Stimulated activated memory B cell treated with anti-CD40 and anti-IgM and Interleukin-4, amounts not matched to agents 10 μg/mL and 1 μg/mL and 100 μg/mL, for 72 hours (primary cell): ENCODE measurements at regions not wholly inside any gene's neighbourhood (a gene's known extent, or its start where the extent isn't known, plus 50 kb on each side); places are given as distances from the start of the nearest gene placed in this dataset.
A peak's percentile ranks its signal among the peaks of the same experiment; 100 is the strongest.

Source experiments
- ATAC-seq: fragments of 150-1000 bp; cut with Tn5 transposase; 2 replicates; pipeline ENCODE4 v1.10.0; 2021
- H3K27ac Mint-ChIP-seq: one replicate; pipeline ENCODE4 v1.8.0; 2022; ENCODE audit warnings: mild to moderate bottlenecking, mixed read lengths
- H3K27me3 Mint-ChIP-seq: one replicate; pipeline ENCODE4 v1.8.0; 2022; ENCODE audit warnings: mixed read lengths
- H3K36me3 Mint-ChIP-seq: one replicate; pipeline ENCODE4 v1.8.0; 2022; ENCODE audit warnings: mixed read lengths
- H3K4me1 Mint-ChIP-seq: one replicate; pipeline ENCODE4 v1.8.0; 2022; ENCODE audit warnings: mixed read lengths
- H3K4me3 Mint-ChIP-seq: one replicate; pipeline ENCODE4 v1.8.0; 2022; ENCODE audit warnings: mild to moderate bottlenecking, moderate library complexity, mixed read lengths
- H3K9me3 Mint-ChIP-seq: one replicate; pipeline ENCODE4 v1.8.0; 2022; ENCODE audit warnings: mixed read lengths

DNA sequence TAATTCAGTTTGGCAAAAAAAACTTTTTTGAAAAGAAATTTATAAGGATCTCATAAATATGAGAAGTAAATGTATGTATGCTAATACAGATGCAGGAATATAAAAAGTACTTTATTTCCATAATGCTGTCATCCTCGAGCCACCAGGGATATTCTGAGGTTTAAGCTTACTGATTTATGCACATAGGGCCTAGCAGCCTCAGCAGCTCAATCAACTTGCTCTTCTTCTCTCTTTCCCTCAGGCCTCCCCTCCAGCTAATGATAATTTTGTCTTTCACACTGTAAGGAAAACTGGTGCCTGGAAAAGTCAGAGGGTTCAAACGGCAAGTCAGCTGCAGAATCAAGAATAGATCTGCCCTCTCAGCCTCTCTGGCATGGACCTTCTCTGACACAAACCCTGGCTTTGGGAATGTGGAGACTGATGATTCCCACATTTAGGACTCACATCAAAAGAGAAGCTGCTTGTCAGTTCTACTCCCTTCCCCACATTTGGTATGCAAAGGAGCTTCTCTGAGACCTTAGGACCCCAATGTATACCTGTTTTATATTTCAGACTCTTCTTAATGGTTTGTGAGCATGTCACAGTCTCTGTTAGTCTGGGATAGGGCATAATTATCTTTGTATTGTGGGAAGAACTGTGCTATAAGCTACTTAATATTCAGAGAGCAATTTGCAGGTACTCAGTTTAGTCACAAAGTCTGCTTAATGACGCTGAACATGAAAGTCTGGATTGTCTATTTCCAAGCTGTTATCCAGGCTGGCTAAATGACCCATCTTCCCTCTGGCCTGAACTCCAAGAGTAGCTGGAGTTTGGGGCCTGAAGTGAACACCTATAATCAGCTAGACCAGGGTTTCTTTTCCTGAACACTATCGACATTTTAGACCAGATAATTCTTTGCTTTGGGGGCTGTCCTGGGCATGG, 52.1 kb upstream of the DIPK1A start:
- no peak overlapping the region for H3K27ac Mint-ChIP-seq
- H3K9me3 Mint-ChIP-seq: no peaks in the 10 kb centered on the region
- no peak for ATAC-seq
- H3K4me1 Mint-ChIP-seq: peaks cover 9% of the 10 kb centered on the region
- H3K27me3 Mint-ChIP-seq: no peaks in the 10 kb centered on the region
- no peak overlapping the region for H3K4me3 Mint-ChIP-seq
- no peaks in the 10 kb centered on the region for H3K36me3 Mint-ChIP-seq

DNA sequence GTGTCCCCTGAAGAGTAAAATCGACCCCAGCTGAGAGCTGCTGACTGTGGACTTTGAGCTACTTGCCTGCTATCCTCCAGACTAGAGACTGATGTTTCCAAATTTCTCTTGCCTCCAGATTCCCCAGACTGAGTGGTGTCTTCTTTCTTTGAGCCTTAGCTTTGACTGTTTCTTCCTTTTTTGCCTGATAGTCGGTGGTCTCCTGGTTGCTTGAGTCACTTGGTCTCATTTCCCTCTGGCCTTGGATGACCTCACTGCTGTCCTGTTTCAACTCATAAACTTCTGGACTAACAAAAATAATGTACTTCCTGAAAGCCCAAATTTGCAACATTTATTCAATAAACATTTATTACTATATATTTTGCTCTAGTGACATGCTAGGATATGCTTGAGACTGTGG, 52.9 kb upstream of the DIPK1A start:
- no peak overlapping the region for H3K4me3 Mint-ChIP-seq
- H3K27ac Mint-ChIP-seq: no peak overlapping the region
- no peaks in the 10 kb centered on the region for H3K27me3 Mint-ChIP-seq
- H3K9me3 Mint-ChIP-seq: no peaks in the 10 kb centered on the region
- ATAC-seq: no peak
- H3K4me1 Mint-ChIP-seq: peaks cover 9% of the 10 kb centered on the region
- no peaks in the 10 kb centered on the region for H3K36me3 Mint-ChIP-seq

DNA sequence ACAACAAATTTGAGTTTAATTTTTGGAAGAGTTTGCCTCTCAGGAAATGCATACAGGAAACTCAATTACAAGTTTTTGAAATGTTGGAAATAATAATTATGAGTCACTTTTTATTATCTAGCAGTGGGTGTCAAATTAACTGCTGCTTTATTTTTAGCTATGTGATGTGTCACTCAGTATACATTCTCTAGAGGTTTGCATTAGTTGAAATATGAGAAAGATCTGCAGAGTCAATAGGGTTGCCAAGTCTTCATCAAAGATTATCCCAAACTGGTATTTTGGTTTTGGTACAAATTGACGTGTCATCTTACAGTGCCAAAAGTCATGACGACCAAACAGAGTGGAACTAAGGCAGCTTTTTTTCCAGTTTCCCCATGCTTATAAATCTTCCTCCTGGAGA, 54.3 kb upstream of the DIPK1A start:
- H3K9me3 Mint-ChIP-seq: no peaks in the 10 kb centered on the region
- H3K36me3 Mint-ChIP-seq: no peaks in the 10 kb centered on the region
- no peak overlapping the region for H3K27ac Mint-ChIP-seq
- H3K4me3 Mint-ChIP-seq: no peak overlapping the region
- no peaks in the 10 kb centered on the region for H3K27me3 Mint-ChIP-seq
- ATAC-seq: no peak
- H3K4me1 Mint-ChIP-seq: peaks cover 9% of the 10 kb centered on the region

DNA sequence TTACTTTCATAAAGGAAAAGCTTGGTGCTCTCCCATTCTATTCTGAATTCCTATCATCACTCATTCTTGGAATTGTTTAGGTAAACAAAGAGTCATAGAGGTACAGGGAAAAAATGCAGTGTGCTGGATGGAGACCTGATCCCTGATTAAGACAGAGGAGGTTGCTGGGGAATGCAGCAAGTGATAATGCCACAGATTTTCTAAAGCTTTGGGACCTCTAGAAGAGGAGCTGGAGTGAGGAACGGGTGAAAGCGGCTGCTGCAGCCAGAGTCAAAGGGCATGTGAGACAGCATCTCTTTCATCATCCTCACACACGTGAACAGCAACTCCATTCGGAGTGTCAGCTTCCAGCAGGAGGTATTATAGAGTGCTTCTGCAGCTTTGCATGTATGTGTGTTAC, 54.9 kb upstream of the DIPK1A start:
- no peak overlapping the region for H3K27ac Mint-ChIP-seq
- H3K4me3 Mint-ChIP-seq: no peak overlapping the region
- no peaks in the 10 kb centered on the region for H3K9me3 Mint-ChIP-seq
- no peaks in the 10 kb centered on the region for H3K36me3 Mint-ChIP-seq
- no peak for ATAC-seq
- H3K27me3 Mint-ChIP-seq: no peaks in the 10 kb centered on the region
- peaks cover 9% of the 10 kb centered on the region for H3K4me1 Mint-ChIP-seq

DNA sequence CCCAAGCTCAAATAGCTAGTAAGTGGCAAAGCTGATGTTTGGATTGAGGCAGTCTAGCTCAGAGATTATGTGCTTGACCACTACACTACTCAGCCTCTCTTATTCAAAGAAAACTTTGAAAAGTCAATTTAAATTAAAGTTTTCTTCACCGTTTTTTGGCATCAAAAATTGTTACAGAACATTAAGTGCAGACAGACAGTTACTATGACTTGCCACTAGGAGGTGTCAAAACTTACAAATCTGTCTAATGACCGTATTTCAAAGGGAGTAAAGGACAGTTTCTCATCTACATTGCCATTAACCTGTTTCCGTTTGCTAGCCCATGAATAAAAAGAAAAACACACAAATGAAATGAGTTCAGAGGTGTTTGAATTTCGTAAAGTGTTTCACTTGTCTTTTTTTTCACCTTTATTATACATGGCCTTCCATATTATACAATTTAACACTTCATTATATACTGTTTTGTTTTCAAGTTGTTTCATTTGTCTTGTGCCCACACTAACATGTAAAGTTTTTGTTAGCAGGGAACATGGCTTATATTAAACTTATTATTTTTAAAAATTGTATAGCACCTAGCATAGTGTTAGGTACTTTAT, 57.4 kb upstream of the MTF2 start:
- Mint-ChIP-seq H3K27me3 (peaks cover under 1% of the 10 kb centered on the region), H3K36me3 (no peaks in the 10 kb centered on the region), H3K4me1 (no peaks in the 10 kb centered on the region), H3K27ac (no peak overlapping the region), H3K4me3 (no peak overlapping the region), H3K9me3 (no peaks in the 10 kb centered on the region)
- ATAC-seq: peak; percentile 59

DNA sequence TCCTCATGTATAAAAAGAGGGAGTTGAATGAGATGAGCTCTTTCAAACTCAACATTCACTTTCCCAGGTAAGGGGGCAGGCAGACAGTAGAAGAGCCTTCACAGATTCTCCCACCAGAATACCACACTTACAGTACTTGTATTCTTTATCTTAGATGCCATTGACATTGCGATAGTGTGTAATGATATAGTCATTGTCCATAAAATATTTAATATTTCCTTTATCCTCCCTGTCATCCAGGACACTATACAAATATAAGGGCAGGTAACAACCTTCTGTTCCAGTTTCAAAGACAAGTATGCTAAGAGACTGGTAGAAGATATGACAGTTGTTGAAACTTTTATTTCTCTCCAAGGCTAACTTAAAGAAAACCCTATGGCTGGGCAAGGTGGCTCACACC, 56.5 kb upstream of the MTF2 start:
- H3K27ac Mint-ChIP-seq: no peak overlapping the region
- H3K9me3 Mint-ChIP-seq: no peaks in the 10 kb centered on the region
- H3K27me3 Mint-ChIP-seq: peaks cover 9% of the 10 kb centered on the region
- ATAC-seq: no peak
- H3K36me3 Mint-ChIP-seq: no peaks in the 10 kb centered on the region
- no peaks in the 10 kb centered on the region for H3K4me1 Mint-ChIP-seq
- H3K4me3 Mint-ChIP-seq: no peak overlapping the region

DNA sequence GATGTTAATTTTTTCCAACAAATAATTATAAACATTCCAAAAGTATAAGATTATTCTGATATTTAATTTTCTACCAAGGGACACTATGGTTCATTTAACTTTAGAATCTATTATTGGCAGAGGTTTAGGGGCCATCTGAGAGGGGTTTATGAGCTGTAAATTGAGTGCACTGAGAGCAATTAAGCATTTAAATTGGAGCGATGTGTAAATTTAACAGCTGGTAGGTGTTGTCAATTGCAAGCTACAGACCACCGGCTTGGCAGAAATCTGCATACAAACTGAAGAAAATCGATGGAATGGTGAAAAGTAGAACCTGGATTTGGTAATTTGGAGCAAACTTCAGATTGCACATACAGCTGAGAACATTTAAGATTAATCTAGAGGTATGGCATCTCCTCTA, 55.8 kb upstream of the MTF2 start:
- ATAC-seq: no peak
- H3K27me3 Mint-ChIP-seq: peaks cover 15% of the 10 kb centered on the region
- H3K4me3 Mint-ChIP-seq: no peak overlapping the region
- no peaks in the 10 kb centered on the region for H3K9me3 Mint-ChIP-seq
- no peaks in the 10 kb centered on the region for H3K4me1 Mint-ChIP-seq
- H3K36me3 Mint-ChIP-seq: no peaks in the 10 kb centered on the region
- no peak overlapping the region for H3K27ac Mint-ChIP-seq

DNA sequence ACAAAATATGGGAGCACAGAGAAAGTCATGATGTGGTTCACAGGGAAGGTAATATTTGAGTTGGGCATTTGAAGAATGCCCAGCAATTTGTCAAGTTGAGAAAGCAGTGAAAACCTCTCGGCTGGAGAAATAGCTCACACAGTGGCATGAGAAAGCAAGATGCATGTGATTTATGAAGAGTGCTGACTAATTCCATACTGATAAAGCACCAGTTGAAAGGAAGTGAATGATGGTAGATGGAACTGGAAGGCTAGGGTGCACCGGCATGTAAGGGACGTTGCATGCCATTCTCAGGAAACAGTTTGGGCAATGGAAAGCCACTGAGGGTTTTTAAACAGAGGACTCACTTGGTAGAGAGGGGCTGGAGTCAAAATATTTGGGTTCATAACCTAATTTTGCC, 53.5 kb upstream of the MTF2 start:
- Mint-ChIP-seq H3K27ac (no peak overlapping the region), H3K4me3 (no peak overlapping the region), H3K27me3 (peaks cover 18% of the 10 kb centered on the region), H3K4me1 (peaks cover 6% of the 10 kb centered on the region), H3K9me3 (no peaks in the 10 kb centered on the region), H3K36me3 (no peaks in the 10 kb centered on the region)
- no peak for ATAC-seq

DNA sequence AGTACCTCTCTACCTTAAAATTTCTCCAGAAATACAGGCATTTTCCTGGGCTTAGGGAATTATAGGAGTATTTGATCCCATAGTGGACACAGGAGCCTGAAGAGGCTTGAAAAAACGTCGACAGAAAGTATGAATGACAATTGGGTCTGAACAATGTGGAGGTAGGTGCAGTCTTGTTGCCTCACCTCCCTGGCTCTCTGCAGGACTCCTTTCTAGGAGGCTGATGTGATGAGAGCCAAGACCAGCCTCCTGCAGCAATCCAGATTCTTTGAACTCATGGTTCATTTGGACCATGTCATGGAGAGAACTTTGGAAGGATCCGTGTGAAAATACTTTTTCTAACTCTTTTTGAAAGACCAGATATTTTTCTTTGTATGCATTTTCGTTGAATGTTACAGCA, 50.5 kb upstream of the MTF2 start:
- Mint-ChIP-seq H3K4me3 (no peak overlapping the region), H3K4me1 (peaks cover 15% of the 10 kb centered on the region), H3K27me3 (peaks cover 18% of the 10 kb centered on the region), H3K9me3 (no peaks in the 10 kb centered on the region), H3K36me3 (no peaks in the 10 kb centered on the region), H3K27ac (no peak overlapping the region)
- no peak for ATAC-seq
